NCI-H524 treated with DMSO at 0.1 percent for 48 hours (cell line): ENCODE measurements at regions not wholly inside any gene's neighbourhood (a gene's known extent, or its start where the extent isn't known, plus 50 kb on each side); places are given as distances from the start of the nearest gene placed in this dataset.

ENCODE experiments used
- DNase-seq: peaks from one replicate; lab custom pipeline; 2025; lab: John Stamatoyannopoulos, UW

DNA sequence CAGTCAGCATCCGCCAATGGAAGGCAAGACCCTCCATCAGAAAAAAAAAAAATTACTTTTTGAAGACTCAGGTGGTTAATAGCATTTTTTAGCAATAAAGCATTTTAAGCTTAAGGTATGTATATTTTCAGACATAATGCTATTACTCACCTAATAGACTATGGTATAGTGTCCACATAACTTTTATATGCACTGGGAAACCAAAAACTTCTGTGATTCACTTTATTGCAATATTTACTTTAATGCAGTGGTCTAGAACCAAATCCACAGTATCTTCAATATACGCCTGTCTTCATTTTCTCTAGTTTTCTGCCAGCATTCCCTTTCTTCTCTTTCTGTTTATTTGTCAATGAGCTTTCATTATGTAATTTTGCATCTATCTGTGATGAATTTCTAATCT lies 418.1 kb downstream of the SLITRK6 start:
- DNase-seq: no peak

DNA sequence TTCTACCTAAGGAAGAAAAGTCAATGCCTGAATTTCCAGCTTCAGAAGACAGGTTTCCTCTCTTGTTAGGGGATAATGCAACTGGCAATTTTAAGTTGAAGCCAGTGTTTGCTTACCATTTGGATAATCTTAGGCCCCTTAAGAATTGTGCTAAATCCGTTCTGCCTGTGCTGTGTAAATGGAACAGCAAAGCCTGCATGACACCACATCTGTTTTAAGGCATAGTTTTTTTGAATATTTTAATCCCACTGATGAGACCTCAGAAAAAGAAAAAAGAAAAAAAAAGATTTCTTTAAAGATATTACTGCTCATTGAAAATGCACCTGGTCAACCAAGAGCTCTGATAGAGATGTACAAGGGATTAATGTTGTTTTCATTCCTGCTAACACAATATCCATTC lies 419.2 kb downstream of the SLITRK6 start:
- DNase-seq: no peak

DNA sequence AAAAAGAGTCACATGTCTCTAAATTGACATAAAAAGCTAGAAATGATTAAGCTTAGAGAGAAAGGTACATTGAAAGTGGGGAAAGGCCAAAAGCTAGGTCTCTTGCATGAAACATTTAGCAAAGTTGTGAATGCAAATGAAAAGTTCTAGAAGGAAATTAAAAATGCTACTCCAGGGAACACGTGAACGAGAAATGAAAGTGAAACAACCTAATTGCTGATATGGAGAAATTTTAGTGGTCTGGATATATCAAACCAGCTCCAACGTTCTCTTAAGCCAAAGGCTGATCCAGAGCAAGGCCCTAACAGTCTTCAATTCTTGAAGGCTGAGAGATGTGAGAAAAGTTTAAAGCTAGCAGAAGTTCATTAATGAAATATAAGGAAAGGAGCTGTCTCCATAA lies 419.8 kb downstream of the SLITRK6 start:
- DNase-seq: no peak

DNA sequence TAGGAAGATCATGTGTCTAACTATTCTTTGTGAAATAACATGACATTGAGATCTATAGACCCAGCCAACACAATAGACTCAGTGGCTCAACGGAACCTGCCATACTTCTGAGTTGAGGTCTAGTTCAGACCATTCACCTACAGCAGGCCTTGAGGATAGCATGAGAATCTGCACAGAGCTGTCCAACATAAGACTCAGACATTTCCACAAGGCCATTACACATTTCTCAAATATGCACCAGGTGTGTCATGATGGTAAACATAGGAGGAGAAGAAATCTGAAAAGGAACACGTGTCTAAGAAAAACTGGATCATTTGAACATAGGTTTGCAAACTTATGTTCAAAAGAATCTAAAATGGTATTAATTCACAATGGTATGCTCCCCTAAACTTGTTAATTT lies 421.4 kb downstream of the SLITRK6 start:
- DNase-seq: no peak

DNA sequence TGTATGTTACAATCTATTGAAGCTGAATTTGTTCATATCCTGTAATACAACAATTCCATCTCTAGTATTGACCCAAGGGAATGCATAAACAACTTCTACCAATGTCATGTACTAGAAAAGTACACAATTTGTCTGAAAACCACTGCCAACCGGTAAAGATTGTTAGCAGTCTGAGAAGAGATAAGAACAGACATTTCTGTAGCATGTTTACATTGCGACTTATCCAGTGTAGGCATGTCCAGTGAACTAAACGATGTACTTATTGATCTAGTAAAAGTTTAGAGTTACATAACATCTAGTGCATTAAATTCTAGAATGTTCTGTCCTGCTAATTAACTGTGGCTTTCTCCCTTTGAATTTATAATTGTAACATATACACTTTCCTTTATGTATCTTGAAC lies 425.9 kb downstream of the SLITRK6 start:
- DNase-seq: no peak

DNA sequence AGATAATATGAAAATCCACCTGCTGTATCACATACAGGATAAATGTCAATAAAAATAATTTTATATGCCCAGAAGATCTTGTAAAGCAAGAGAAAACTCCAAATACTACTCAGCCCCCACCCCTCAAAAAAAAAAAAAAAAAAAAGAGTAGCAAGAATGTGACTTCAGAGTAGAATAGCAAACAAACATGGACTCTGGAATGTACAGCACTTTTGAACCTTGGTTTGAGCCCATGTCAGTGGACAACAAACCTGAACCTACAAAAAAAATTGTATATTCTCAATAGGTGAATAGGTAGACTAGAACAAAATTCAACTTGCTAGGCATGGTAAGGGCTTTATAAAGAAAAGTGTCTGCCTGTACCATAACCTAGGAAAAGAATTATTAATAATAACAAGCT lies 428.0 kb downstream of the SLITRK6 start:
- no peak for DNase-seq

DNA sequence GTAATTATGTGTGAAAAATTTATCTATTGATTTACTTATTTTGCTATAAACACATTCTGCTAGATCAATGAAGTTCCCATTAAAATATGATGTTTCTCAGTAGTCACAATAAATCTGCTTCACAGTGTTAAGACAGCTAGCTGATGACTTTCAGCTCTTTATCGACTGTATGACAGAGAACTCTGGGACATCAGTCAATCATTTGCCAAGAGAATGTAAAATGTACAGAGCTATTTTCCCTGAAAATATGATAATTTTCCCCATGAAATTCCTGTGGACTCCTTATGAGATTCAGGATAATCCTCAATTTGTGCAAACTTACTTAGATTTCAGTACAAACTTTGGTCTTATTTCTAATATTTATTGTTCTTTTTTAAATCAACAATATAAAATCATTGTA lies 430.5 kb downstream of the SLITRK6 start:
- no peak for DNase-seq

DNA sequence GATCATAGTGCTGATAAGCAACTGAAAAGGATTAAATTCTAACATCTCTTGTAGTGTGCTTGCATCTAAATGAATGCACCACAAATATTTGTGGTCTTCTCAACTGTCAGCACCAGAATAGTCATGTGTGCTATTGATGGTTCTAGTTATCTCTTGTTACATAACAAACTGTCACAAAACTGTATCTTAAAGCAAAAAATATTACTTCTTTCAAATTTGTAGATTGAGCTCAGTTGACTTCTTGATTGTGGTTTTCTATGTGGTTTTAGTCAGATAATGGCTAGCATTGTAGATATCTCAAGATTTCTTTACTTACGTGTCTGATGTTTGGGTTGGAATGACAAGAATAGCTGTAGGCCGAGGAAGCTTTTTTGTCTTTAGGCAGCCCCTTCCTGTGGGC lies 431.3 kb downstream of the SLITRK6 start:
- DNase-seq: no peak

DNA sequence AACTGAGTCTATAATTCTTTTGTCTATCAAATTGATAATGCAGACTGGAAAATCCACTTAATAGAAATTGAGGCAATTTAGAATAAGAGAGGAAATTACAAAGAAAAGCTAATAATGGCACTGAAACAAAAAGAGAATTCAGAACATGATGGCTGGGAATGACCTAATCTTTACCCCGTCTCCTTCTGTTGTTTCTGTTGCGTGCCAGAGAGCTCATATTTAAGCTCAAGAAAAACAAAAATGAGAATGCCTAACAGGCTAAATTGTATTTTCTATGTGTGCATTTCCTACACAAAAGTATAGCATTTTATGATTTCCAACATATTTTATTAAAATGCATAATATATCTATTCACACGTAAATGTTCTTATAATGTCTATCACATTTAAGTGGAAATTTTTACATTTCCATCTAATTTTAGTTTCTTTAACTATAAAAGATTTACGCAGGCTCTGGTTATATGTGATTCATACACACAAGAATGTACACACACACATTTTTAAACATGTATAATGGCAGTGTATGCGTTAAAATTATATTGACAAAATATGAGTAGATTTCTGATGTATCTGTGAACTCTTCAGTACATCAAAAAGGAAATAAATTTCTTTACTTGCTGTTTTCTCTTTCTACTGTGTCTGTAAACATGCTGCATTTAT lies 432.3 kb downstream of the SLITRK6 start:
- DNase-seq: no peak

DNA sequence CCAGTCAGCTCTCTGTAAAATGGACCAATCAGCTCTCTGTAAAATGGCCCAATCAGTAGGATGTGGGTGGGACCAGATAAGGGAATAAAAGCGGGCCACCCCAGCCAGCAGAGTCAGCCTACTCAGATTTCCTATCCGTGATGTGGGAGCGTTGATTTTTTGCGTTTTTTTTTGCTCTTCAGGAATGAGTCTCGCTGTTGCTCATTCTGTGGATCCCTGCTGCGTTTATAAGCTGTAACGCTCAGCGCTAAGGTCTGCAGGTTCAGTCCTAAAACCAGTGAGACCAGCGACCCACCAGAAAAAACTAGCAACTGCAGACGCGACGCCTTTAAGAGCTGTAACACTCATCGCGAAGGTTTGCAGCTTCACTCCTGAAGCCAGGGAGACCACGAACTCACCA lies 435.7 kb downstream of the SLITRK6 start:
- no peak for DNase-seq

DNA sequence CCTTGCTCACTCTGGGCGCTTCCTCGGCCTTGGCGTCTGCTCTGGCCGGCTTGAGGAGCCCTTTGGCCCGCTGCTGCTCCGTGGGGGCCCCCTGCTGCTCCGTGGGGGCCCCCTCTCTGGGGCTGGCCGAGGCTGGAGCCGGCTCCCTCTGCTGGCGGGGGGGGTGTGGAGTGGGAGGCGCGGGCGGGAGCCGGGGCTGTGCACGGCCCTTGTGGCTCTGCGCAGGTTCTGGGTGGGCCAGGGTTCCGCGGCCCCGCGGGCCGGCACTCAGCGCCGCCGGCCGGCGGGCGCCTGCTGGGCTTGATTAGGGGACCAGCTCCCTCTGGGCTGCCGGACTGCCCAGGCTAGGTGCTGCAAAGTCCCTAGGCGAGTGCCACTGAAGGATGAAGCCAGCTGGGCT lies 436.2 kb downstream of the SLITRK6 start:
- no peak for DNase-seq

DNA sequence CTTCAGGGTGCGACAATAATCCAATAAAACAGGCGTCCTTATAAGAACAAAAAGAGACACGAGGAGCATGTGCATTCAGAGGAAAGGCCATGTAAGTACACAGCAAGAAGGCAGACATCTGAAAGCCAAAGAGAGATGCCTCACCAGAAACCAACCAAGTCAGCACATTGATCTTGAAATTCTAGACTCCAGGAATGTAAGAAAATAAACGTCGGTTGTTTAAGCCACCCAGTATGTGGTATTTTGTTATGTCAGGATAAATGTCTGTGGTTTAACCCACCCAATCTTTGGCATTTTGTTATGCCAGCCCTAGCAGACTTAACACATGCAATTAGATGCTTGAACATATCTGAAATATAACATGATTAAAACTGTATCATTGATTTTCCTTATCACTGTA lies 452.0 kb downstream of the SLITRK6 start:
- DNase-seq: no peak

DNA sequence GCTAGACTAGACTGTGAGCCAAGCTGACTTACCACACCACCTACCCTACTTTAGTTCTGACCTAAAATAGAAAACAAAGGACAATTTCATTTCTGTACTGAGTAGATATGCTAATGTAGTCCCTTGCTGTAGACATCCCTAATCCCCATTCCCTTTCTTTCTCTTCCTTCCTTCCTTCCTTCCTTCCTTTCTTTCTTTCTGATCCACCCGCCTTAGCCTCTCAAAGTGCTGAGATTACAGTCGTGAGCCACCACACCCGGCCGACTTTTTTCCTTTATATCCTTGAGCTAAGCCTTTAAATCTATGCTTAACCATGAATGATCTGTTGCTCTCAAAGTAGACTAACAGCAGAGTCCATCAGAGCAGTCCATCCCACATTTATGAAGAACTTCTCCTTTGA lies 465.0 kb downstream of the SLITRK6 start:
- no peak for DNase-seq

DNA sequence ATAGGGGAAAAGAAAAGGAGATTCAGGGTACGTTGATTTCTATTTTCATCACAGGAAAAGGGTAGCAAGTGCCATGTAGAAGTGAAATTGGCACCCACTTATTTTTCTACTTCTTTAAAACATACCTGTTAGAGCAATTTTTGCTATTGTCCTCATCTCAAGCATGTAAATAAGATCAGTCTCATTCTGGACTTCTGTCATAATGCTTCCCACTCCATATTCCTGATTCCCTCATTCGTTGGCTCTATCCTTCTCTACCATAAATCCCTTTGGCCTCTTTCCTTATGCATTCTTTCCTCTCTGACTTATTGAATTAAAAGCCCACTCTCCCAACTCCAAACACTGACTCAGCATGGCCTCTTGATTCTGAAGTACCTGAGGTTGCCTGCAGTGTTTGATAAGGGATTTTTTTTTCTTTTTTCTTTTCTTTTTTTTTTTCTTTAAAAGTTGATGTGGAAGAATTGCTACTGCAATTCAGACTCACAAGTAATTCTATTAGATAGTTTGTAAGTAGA lies 465.7 kb downstream of the SLITRK6 start:
- DNase-seq: no peak

DNA sequence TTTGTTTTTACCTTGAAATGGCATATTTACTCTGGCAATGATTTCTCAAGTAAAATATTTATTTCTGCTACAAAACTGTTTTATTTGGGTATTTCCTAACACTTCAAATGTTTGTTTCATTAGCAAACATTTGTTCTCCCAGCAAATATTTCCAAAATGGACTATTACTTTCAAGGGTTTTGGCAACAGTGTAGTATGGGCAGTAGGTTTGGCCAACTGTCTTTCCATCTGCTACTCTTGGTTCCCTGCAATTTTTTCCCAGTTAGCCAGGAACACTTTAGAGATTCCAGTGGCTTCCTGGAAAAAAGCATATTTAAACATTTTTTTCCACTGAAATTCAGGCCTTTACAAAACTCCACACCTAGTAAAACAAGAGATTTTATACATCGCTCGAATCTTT lies 466.6 kb downstream of the SLITRK6 start:
- no peak for DNase-seq

DNA sequence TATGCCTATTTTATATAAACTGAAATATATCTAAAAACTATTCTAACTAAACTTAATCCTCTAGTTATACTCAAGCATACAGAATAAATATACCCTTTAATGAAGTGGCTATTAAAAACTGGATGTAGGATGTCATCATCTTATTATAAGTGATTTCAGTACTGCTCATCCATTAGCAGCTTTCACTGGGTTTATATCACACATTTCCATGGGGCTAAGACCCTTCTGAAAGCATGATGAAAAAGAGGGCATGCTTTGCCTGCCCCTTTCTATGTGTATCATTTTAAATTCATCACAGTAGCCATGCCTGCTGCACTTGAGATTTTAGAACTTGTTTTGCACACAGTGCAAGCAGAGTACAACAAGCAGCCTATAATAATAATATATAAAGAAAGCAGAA lies 477.5 kb downstream of the SLITRK6 start:
- no peak for DNase-seq

DNA sequence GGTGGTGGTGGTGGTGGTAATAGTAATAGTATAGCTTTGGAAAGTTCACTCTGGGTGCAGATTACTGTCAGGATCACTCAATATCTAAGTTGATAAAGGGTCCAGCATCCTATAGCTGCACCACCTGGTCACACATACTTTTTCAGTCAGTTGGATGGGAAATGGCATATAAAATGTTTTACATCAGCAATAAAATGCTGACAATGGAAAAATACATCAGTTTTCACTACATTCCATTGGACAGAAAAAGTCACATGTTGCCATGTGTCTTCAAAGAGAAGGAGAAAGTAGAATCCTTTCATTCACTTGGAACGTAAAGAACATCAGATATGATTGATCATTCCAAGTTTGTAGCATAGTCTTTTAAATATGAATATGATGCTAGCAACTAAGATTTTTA lies 481.4 kb downstream of the SLITRK6 start:
- no peak for DNase-seq

DNA sequence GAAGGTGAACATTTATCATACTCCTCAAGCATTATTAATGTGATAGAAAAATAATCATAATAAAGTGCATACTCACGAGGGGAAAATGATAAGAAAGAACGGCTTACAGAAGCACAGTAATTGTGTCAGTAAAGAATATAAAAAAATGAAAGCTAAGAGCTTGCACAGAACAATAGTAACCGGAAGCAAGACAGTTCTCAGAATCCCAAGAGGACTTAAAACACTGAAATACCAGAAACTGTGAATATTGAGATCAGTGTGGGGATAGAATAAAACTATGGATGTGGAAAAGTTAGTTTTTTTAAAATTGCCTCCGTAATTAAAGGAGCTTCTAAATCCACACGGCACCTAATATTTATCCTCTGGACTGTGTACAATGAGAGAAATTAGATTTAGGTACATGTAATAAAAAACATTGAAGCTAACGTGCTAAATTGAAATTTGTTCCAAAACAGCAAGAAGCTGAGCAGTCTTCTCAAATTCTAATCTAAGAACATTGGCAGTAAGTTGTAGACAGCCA lies 482.7 kb downstream of the SLITRK6 start:
- DNase-seq: no peak

DNA sequence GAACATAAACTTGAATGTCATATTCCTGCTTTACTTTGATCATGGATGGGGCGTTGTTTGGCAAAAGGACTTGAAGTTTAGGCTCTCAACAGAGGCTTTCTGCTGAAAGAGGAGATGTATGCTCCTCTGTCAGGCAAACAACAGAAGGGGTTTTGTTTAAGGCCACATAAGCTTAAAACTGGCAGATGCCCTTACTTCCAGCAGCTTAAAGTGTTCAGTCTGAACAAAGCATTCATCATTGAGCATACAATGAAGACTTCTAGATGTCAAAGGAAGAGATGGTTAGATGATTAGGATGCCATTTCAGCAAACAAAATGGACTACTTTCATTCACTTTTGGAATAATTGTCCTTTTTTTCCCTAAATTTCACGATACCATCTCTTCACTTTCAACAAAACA lies 484.5 kb downstream of the SLITRK6 start:
- peak; percentile 51 for DNase-seq

DNA sequence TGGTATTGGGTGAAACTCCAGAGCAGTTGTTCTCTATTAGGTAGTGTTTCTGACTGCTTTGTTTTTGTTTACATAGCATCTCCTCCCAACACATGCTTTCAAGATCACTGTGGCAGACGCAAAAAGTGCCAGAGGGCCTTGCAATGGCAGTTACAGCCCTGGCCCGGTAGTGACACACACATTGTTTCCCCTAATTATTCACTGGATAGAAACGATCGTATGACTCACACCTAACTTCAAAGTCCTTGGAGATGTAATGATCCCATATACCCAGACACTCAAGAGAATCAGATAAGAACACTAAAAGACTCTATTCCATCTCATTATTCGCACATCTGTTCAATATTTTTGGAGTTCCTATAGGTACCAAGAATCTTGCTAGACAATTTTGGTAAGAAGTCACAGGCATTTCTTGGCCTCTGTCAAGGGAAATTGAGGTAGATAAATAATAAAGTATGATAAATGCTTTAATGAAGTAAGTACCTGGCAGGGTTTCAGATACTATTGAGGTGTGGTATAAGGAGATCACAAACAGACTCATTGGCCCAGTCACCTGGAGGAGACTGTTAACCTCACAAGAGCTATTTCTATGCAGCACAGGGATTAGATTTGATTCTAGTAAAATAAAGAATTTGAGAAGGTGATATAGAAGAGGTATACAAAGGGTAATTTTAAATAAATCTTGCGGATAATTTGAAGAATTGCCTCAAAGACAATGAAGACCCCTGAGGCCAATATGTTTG lies 485.3 kb downstream of the SLITRK6 start:
- peak; percentile 80 for DNase-seq

DNA sequence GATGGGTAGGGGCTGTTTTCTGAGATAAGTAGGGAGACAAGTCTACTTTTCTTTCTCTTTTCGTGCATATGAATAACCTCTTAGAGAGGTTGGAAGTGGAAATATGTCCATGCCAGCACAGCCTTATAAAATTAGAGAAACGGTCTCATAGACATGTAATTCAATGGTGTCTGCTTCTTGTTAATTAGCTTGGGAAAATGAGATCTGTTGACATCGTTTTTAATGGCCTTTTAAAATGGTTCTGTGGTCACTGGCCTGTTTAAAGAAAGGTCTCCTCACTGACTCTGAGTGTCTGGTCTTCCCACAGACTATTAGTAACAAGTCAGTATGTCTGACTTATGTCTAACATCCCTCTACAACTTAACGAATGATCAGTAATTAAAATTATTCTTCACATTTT lies 487.1 kb downstream of the SLITRK6 start:
- DNase-seq: no peak

DNA sequence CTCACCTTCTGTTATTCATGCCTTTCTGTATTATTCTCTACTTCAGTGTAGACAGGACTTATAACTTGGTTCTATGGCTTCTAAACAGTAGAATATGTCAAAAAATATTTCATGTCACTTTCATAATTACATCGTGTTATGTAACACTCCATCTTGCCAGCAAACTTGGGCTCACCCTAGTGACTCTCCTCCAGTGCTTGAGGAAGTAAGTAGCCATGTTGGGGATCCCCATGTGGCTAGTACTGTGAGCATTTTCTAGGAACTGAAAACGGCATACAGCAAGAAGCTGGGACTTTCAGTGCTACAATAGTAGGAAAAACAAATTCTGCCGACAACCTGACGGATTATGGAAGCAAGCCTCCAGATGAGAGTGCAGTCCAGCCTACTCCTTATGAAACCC lies 495.6 kb downstream of the SLITRK6 start:
- no peak for DNase-seq

DNA sequence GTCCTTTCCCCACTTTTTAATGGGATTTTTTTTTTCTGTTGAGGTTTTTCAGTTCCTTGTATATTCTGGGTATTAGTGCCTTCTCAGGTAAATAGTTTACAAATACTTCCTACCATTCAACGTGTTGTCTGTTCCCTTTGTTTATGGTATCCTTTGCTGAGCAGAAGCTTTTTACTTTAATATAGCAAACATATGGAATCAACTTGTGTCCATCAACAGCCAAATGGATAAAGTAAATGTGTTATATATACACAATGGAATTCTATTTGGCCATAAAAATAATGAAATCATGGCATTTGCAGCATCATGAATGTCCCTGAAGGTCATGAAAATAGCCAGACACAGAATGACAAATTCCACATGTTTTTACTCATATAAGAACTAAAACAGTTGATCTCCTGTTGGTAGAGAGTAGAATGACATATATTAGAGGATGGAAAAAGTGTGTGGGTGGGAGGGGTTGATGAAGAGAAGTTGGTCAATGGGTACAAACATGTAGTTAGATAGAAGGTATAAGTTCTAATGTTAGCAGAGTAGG lies 500.8 kb downstream of the SLITRK6 start:
- DNase-seq: no peak
